Keratinocyte (primary cell): ENCODE measurements at regions not wholly inside any gene's neighbourhood (a gene's known extent, or its start where the extent isn't known, plus 50 kb on each side); places are given as distances from the start of the nearest gene placed in this dataset.
"Not testable (repeated sequence)": the region's sequence is repeated elsewhere in the genome, so short reads cannot be mapped to it uniquely, and the experiment has no call there.

Experiments
- DNase-seq: peaks from one replicate; pipeline ENCODE4 v3.0.0-alpha.2; 2011; ENCODE audit warnings: low read depth, missing footprints, low spot score
- FAIRE-seq: peaks from 2 replicates; lab custom pipeline; 2011; peaks lifted over from hg19 to GRCh38; lab: Jason Lieb, UNC
- H2AFZ ChIP-seq: 2 replicates; pipeline ENCODE4 v1.6.0; 2012; ENCODE audit warnings: low read length, control low read depth, inconsistent platforms; ENCODE audit not compliant: control insufficient read depth
- H3K27ac ChIP-seq: 2 replicates; pipeline ENCODE4 v1.5.1; 2011; ENCODE audit warnings: low read length; ENCODE audit not compliant: control insufficient read depth, insufficient read depth
- H3K27me3 ChIP-seq: 3 replicates; pipeline ENCODE4 v1.6.0; 2011; ENCODE audit warnings: low read length; ENCODE audit not compliant: control insufficient read depth, insufficient read depth; ENCODE audit errors: extremely low read depth
- H3K36me3 ChIP-seq, 2 experiments: 2 replicates in 1 of 2; 3 replicates in 1 of 2; pipeline ENCODE4 v1.5.1; 2011; ENCODE audit warnings: low read length in 2 of 2, mild to moderate bottlenecking in 1 of 2; ENCODE audit not compliant: control insufficient read depth in 2 of 2, insufficient read depth in 2 of 2; ENCODE audit errors: extremely low read depth in 1 of 2
- H3K4me1 ChIP-seq: 3 replicates; pipeline ENCODE4 v1.5.1; 2011; ENCODE audit warnings: low read length; ENCODE audit not compliant: control insufficient read depth, insufficient read depth; ENCODE audit errors: extremely low read depth
- H3K4me2 ChIP-seq: 3 replicates; pipeline ENCODE4 v1.6.0; 2011; ENCODE audit warnings: low read depth, low read length; ENCODE audit not compliant: control insufficient read depth, insufficient read depth; ENCODE audit errors: extremely low read depth
- H3K4me3 ChIP-seq, 3 experiments: fragments of 200-600 bp in 1 of 3; sonication (generic) in 1 of 3; 2 replicates in 2 of 3; 3 replicates in 1 of 3; pipeline ENCODE4 v1.5.1; 2011 to 2016; ENCODE audit warnings: low read length in 3 of 3, mild to moderate bottlenecking in 3 of 3, control low read depth in 2 of 3, inconsistent platforms in 1 of 3, low read depth in 1 of 3, mixed read lengths in 1 of 3, mixed run types in 1 of 3, moderate library complexity in 1 of 3; ENCODE audit not compliant: control insufficient read depth in 2 of 3, insufficient read depth in 2 of 3; ENCODE audit errors: extremely low read depth in 1 of 3
- H3K79me2 ChIP-seq: 2 replicates; pipeline ENCODE4 v1.6.0; 2012; ENCODE audit warnings: low read length; ENCODE audit not compliant: control insufficient read depth, insufficient read depth
- H3K9ac ChIP-seq: 3 replicates; pipeline ENCODE4 v1.6.0; 2011; ENCODE audit warnings: low read length; ENCODE audit not compliant: control insufficient read depth, insufficient read depth; ENCODE audit errors: extremely low read depth
- H3K9me1 ChIP-seq: 3 replicates; pipeline ENCODE4 v1.6.0; 2011; ENCODE audit warnings: low read length; ENCODE audit not compliant: control insufficient read depth, insufficient read depth; ENCODE audit errors: extremely low read depth
- H3K9me3 ChIP-seq: 2 replicates; pipeline ENCODE4 v1.5.1; 2012; ENCODE audit warnings: low read depth, low read length; ENCODE audit not compliant: control insufficient read depth
- H4K20me1 ChIP-seq: 3 replicates; pipeline ENCODE4 v1.6.0; 2011; ENCODE audit warnings: low read length; ENCODE audit not compliant: control insufficient read depth, insufficient read depth; ENCODE audit errors: extremely low read depth
- EZH2 ChIP-seq: IDR thresholded peaks from one replicate; pipeline ENCODE4 v1.6.1; 2012; ENCODE audit warnings: inconsistent platforms, mild to moderate bottlenecking, low read length, moderate library complexity
- dilution Hi-C: fragments of 300-500 bp; cut with MboI; formaldehyde crosslinking; loops from one replicate; pipeline ENCODE4 v1.7.0; 2020; ENCODE audit warnings: low sequenced_read_pairs; ENCODE audit not compliant: extremely low pct_ligation_motif_present
- TF ChIP-seq, protein P1 (sequence below), 3 experiments: IDR thresholded peaks in 1 of 3; conservative IDR thresholded peaks in 1 of 3; optimal IDR thresholded peaks in 1 of 3; 2 replicates in 2 of 3; 3 replicates in 1 of 3; pipeline versions ENCODE3 to v1.5.1; 2011; ENCODE audit warnings: low read length in 3 of 3, mild to moderate bottlenecking in 3 of 3, moderate library complexity in 2 of 3, control low read depth in 1 of 3, inconsistent platforms in 1 of 3; ENCODE audit not compliant: insufficient read depth in 2 of 3; ENCODE audit errors: extremely low read depth in 1 of 3

DNA sequence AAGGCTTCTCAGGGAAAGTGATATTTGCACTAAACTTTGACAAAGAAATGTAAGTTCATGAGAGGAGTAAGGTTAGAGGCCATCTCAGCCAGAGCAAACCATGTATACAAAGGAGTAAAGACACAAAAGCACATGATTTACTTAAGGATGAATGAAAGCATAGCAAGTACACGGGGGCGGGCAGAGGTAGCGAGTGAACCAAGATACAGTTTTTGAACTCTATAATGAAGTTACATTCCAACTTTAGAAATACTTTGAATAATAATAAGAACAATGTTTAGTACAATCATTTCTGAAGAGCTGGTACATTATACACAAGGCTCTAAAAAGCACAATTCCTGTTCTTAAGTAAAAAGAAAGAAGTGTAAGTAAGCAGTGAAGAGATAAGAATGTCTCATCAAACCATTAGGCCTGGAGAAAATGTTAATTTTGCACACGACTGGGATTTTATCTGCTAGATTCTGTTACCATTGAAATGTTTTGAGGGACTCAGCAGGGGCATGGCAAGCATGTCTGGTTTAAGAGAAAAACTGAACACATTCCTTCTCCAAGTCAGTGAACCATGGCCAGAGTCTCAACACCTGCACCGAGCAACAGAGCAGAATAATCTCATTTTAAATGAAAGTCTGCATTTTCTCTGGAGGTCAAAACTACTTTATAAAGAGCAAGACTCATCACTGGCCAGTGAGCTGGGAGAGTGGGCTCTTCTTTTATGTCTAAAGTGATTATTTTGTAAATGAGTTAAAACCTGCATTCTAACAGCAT lies 147.6 kb upstream of the TRPM3 start:
- H3K4me1 ChIP-seq, result no peaks in the 10 kb centered on the region
- no peak for FAIRE-seq
- H3K79me2 ChIP-seq, result no peaks in the 10 kb centered on the region
- no peaks in the 10 kb centered on the region for H4K20me1 ChIP-seq
- no peaks in the 10 kb centered on the region for H3K36me3 ChIP-seq
- H2AFZ ChIP-seq, result no peak overlapping the region
- dilution Hi-C loops, result no loop called here
- no peaks in the 10 kb centered on the region for H3K27me3 ChIP-seq
- H3K27ac ChIP-seq, result no peak overlapping the region
- no peak for TF ChIP-seq EZH2
- TF ChIP-seq, protein P1, sequence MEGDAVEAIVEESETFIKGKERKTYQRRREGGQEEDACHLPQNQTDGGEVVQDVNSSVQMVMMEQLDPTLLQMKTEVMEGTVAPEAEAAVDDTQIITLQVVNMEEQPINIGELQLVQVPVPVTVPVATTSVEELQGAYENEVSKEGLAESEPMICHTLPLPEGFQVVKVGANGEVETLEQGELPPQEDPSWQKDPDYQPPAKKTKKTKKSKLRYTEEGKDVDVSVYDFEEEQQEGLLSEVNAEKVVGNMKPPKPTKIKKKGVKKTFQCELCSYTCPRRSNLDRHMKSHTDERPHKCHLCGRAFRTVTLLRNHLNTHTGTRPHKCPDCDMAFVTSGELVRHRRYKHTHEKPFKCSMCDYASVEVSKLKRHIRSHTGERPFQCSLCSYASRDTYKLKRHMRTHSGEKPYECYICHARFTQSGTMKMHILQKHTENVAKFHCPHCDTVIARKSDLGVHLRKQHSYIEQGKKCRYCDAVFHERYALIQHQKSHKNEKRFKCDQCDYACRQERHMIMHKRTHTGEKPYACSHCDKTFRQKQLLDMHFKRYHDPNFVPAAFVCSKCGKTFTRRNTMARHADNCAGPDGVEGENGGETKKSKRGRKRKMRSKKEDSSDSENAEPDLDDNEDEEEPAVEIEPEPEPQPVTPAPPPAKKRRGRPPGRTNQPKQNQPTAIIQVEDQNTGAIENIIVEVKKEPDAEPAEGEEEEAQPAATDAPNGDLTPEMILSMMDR (optimal IDR thresholded peaks at IDR 0.05 in 1 of 3, IDR thresholded peaks at IDR 0.05 in 1 of 3, conservative IDR thresholded peaks at IDR 0.05 in 1 of 3; ENCODE audit: extremely low read depth in 1 of 3, insufficient read depth in 2 of 3, low read length in 3 of 3), result no peak
- no peak overlapping the region for H3K9ac ChIP-seq
- no peak overlapping the region for H3K4me3 ChIP-seq
- no peaks in the 10 kb centered on the region for H3K9me3 ChIP-seq
- DNase-seq, result no peak
- H3K9me1 ChIP-seq, result no peaks in the 10 kb centered on the region
- no peak overlapping the region for H3K4me2 ChIP-seq

DNA sequence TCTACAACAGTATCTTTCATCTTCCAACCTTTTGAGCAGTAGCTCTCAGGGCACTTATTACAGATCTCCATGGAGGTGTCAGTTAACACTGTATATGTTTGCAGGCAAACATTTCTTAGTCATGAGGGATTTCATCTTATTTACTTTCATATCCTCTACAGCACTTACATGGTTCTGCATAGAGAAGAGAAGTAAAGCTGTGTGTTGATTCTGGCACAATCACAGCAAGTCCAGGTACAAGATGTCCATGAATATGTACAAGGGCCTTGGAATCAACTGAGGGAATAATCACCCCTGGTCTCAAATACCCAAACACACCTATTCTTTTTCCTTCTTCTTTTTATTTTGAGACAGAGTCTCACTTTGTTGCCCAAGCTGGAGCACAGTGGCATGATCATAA lies 142.0 kb upstream of the TRPM3 start:
- no peak for DNase-seq
- dilution Hi-C loops, result no loop called here

DNA sequence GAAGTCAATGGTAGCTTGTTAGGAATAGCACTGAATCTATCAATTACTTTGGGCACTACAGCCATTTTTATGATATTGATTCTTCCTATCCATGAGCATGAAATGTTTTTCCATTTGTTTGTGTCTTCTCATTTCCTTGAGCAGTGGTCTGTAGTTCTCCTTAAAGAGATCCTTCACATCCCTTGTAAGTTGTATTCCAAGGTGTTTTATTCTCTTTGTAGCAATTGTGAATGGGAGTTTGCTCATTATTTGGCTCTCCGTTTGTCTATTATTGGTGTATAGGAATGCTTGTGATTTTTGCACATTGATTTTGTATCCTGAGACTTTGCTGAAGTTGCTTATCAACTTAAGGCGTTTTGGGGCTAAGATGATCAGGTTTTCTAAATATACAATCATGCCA lies 139.0 kb upstream of the TRPM3 start:
- H2AFZ ChIP-seq, H3K27ac ChIP-seq, H3K4me1 ChIP-seq, H3K9me1 ChIP-seq, H3K4me3 ChIP-seq, FAIRE-seq, H3K79me2 ChIP-seq, DNase-seq, H3K27me3 ChIP-seq, dilution Hi-C loops, H4K20me1 ChIP-seq, H3K36me3 ChIP-seq, H3K9ac ChIP-seq, H3K4me2 ChIP-seq, H3K9me3 ChIP-seq: not testable (repeated sequence)

More for the DNA sequence above, 142.0 kb upstream of the TRPM3 start:
- no peaks in the 10 kb centered on the region for H3K79me2 ChIP-seq
- H2AFZ ChIP-seq, result no peak overlapping the region
- TF ChIP-seq, protein P1 (optimal IDR thresholded peaks at IDR 0.05 in 1 of 3, IDR thresholded peaks at IDR 0.05 in 1 of 3, conservative IDR thresholded peaks at IDR 0.05 in 1 of 3; ENCODE audit: extremely low read depth in 1 of 3, insufficient read depth in 2 of 3, low read length in 3 of 3), result no peak
- no peak for TF ChIP-seq EZH2
- no peaks in the 10 kb centered on the region for H3K36me3 ChIP-seq
- no peak overlapping the region for H3K27ac ChIP-seq
- H3K9me1 ChIP-seq, result no peaks in the 10 kb centered on the region
- H3K4me2 ChIP-seq, result no peak overlapping the region
- no peaks in the 10 kb centered on the region for H3K9me3 ChIP-seq
- H3K27me3 ChIP-seq, result no peaks in the 10 kb centered on the region
- no peak overlapping the region for H3K4me3 ChIP-seq
- no peaks in the 10 kb centered on the region for H4K20me1 ChIP-seq
- no peaks in the 10 kb centered on the region for H3K4me1 ChIP-seq
- no peak for FAIRE-seq
- H3K9ac ChIP-seq, result no peak overlapping the region
